CD14-positive monocyte (primary cell): ENCODE measurements at regions not wholly inside any gene's neighbourhood (a gene's known extent, or its start where the extent isn't known, plus 50 kb on each side); places are given as distances from the start of the nearest gene placed in this dataset.
A peak's percentile ranks its signal among the peaks of the same experiment; 100 is the strongest.

Experiments
- DNase-seq, 3 donors: peaks; one replicate each; pipeline ENCODE4 v3.0.0-alpha.2; 2011 to 2022
- H2AFZ ChIP-seq: 2 replicates; pipeline ENCODE4 v1.6.0; 2012; ENCODE audit warnings: mild to moderate bottlenecking, low read depth, low read length, inconsistent platforms; ENCODE audit not compliant: insufficient read depth, poor library complexity, severe bottlenecking
- H3K27ac ChIP-seq, 2 donors: 1 replicate in 1 of 2; 2 replicates in 1 of 2; pipeline ENCODE4 v1.5.1; 2012 to 2013; ENCODE audit warnings: low read length in 2 of 2, control low read depth in 1 of 2, inconsistent platforms in 1 of 2, low read depth in 1 of 2, mild to moderate bottlenecking in 1 of 2
- H3K27me3 ChIP-seq, 2 donors: one replicate each; pipeline versions ENCODE4 v1.6.0 to v1.6.1; 2011 to 2013; ENCODE audit warnings: low read length in 2 of 2; ENCODE audit not compliant: control insufficient read depth in 2 of 2, insufficient read depth in 2 of 2
- H3K36me3 ChIP-seq, 2 donors: replicated peaks in 1 of 2; 1 replicate in 1 of 2; 2 replicates in 1 of 2; pipeline versions ENCODE4 v1.5.1 to v1.6.1; 2012 to 2013; ENCODE audit warnings: low read length in 2 of 2, control low read depth in 1 of 2, inconsistent platforms in 1 of 2, mild to moderate bottlenecking in 1 of 2; ENCODE audit not compliant: insufficient read depth in 2 of 2, control insufficient read depth in 1 of 2
- H3K4me1 ChIP-seq, 2 donors: 1 replicate in 1 of 2; 2 replicates in 1 of 2; pipeline versions ENCODE4 v1.5.1 to v1.6.1; 2012 to 2013; ENCODE audit warnings: low read length in 2 of 2, control low read depth in 1 of 2, inconsistent platforms in 1 of 2, mild to moderate bottlenecking in 1 of 2, moderate library complexity in 1 of 2; ENCODE audit not compliant: insufficient read depth in 2 of 2, control insufficient read depth in 1 of 2
- H3K4me2 ChIP-seq: replicated peaks from 2 replicates; pipeline ENCODE3; 2012; ENCODE audit warnings: low read length, moderate library complexity, mild to moderate bottlenecking; ENCODE audit not compliant: poor library complexity, severe bottlenecking; ENCODE audit errors: extremely low read depth
- H3K4me3 ChIP-seq, 3 experiments: fragments of 200-600 bp in 1 of 3; sonication (generic) in 1 of 3; replicated peaks in 1 of 3; 1 replicate in 2 of 3; 2 replicates in 1 of 3; pipeline ENCODE4 v1.5.1; 2011 to 2013; ENCODE audit warnings: low read length in 3 of 3, mild to moderate bottlenecking in 3 of 3, control low read depth in 2 of 3, low read depth in 2 of 3, inconsistent platforms in 1 of 3, moderate library complexity in 1 of 3
- H3K79me2 ChIP-seq: 2 replicates; pipeline ENCODE4 v1.6.0; 2012; ENCODE audit warnings: mild to moderate bottlenecking, control low read depth, inconsistent platforms, low read length, moderate library complexity; ENCODE audit not compliant: insufficient read depth
- H3K9ac ChIP-seq: 2 replicates; pipeline ENCODE4 v1.6.0; 2017; ENCODE audit warnings: low read length, mild to moderate bottlenecking; ENCODE audit not compliant: insufficient read depth, poor library complexity, severe bottlenecking
- H3K9me3 ChIP-seq, 2 donors: replicated peaks in 1 of 2; 1 replicate in 1 of 2; 2 replicates in 1 of 2; pipeline versions ENCODE4 v1.5.1 to v1.6.1; 2012 to 2013; ENCODE audit warnings: low read length in 2 of 2, control low read depth in 1 of 2; ENCODE audit not compliant: control insufficient read depth in 1 of 2, insufficient read depth in 1 of 2
- H4K20me1 ChIP-seq: 2 replicates; pipeline ENCODE4 v1.6.0; 2012; ENCODE audit warnings: mild to moderate bottlenecking, low read length, control low read depth, moderate library complexity; ENCODE audit not compliant: insufficient read depth
- H3K27ac Mint-ChIP-seq, 7 donors: one replicate each; pipeline ENCODE4 v1.8.0; 2020; ENCODE audit warnings: mild to moderate bottlenecking in 7 of 7, mixed read lengths in 7 of 7, moderate library complexity in 6 of 7, inconsistent platforms in 2 of 7
- H3K27me3 Mint-ChIP-seq, 3 donors: one replicate each; pipeline ENCODE4 v1.8.0; 2021 to 2022; ENCODE audit warnings: low read depth in 3 of 3, mild to moderate bottlenecking in 3 of 3, mixed read lengths in 3 of 3, moderate library complexity in 3 of 3, inconsistent platforms in 1 of 3
- H3K36me3 Mint-ChIP-seq, 2 donors: one replicate each; pipeline ENCODE4 v1.8.0; 2020; ENCODE audit warnings: mixed read lengths in 2 of 2, inconsistent platforms in 1 of 2, mild to moderate bottlenecking in 1 of 2
- H3K4me1 Mint-ChIP-seq: one replicate; pipeline ENCODE4 v1.8.0; 2020; ENCODE audit warnings: mild to moderate bottlenecking, mixed read lengths
- H3K4me3 Mint-ChIP-seq, 2 donors: one replicate each; pipeline ENCODE4 v1.8.0; 2020; ENCODE audit warnings: mild to moderate bottlenecking in 2 of 2, mixed read lengths in 2 of 2, moderate library complexity in 1 of 2
- H3K9me3 Mint-ChIP-seq, 7 donors: one replicate each; pipeline ENCODE4 v1.8.0; 2020 to 2022; ENCODE audit warnings: mixed read lengths in 7 of 7, mild to moderate bottlenecking in 6 of 7, moderate library complexity in 6 of 7, inconsistent platforms in 2 of 7
- CTCF ChIP-seq: fragments of 200-600 bp; IDR thresholded peaks from one replicate; pipeline ENCODE4 v1.8.0; 2022; ENCODE audit warnings: antibody characterized with exemption, mild to moderate bottlenecking
- WGBS: methylation state at CpG from one replicate; pipeline ENCODE4 v1.1.5; 2013; ENCODE audit warnings: missing lambda C conversion rate; ENCODE audit not compliant: insufficient coverage; 5-methylcytosine and 5-hydroxymethylcytosine counted together
- intact Hi-C, 2 donors: fragments of 100-400 bp; cut with micrococcal nuclease; formaldehyde crosslinking; loops; one replicate each; pipeline versions ENCODE4 v1.15.0 to v1.15.1; 2023

GRCh38 chr10:121291823-121292222 lies 306.4 kb downstream of the FGFR2 start:
- intact Hi-C loops, result no loop called here
- no peak overlapping the region for H2AFZ ChIP-seq
- H3K4me1 ChIP-seq, result no peaks in the 10 kb centered on the region
- Mint-ChIP-seq H3K27ac (no peak overlapping the region), H3K36me3 (no peaks in the 10 kb centered on the region), H3K27me3 (peaks cover 0 to 7% (median 6%) of the 10 kb centered on the region in 3 donors), H3K4me3 (peak overlapping the region in 1 of 2 donors; percentile 51), H3K9me3 (peaks cover 0 to 4% (median 0%) of the 10 kb centered on the region in 7 donors), H3K4me1 (no peaks in the 10 kb centered on the region)
- no peaks in the 10 kb centered on the region for H3K9me3 ChIP-seq
- no peak for DNase-seq
- no peaks in the 10 kb centered on the region for H3K36me3 ChIP-seq
- H3K79me2 ChIP-seq, result no peaks in the 10 kb centered on the region
- H3K9ac ChIP-seq, result no peak overlapping the region
- no peak for TF ChIP-seq CTCF
- no peak overlapping the region for H3K27ac ChIP-seq
- H3K4me2 ChIP-seq, result no peak overlapping the region
- H3K27me3 ChIP-seq, result no peaks in the 10 kb centered on the region
- no peak overlapping the region for H3K4me3 ChIP-seq
- no peaks in the 10 kb centered on the region for H4K20me1 ChIP-seq
- 38% methylated on average over 5 of the region's 8 CpGs for WGBS

GRCh38 chr10:121292321-121292720 lies 305.9 kb downstream of the FGFR2 start:
- H3K27ac Mint-ChIP-seq, result peak overlapping the region in 1 of 7 donors; percentile 1
- no peaks in the 10 kb centered on the region for H3K36me3 Mint-ChIP-seq
- peaks cover 0 to 4% (median 0%) of the 10 kb centered on the region in 7 donors for H3K9me3 Mint-ChIP-seq
- Histone ChIP-seq H3K79me2 (no peaks in the 10 kb centered on the region), H3K4me3 (no peak overlapping the region), H3K27me3 (no peaks in the 10 kb centered on the region), H3K27ac (no peak overlapping the region), H3K9ac (no peak overlapping the region), H3K9me3 (no peaks in the 10 kb centered on the region), H3K4me1 (no peaks in the 10 kb centered on the region), H3K4me2 (no peak overlapping the region), H2AFZ (no peak overlapping the region), H3K36me3 (no peaks in the 10 kb centered on the region), H4K20me1 (no peaks in the 10 kb centered on the region)
- intact Hi-C loops, result no loop called here
- DNase-seq, result no peak
- H3K27me3 Mint-ChIP-seq, result peaks cover 0 to 7% (median 6%) of the 10 kb centered on the region in 3 donors
- H3K4me1 Mint-ChIP-seq, result no peaks in the 10 kb centered on the region
- no peak overlapping the region for H3K4me3 Mint-ChIP-seq
- no peak for TF ChIP-seq CTCF
- 72% methylated on average over 3 of the region's 9 CpGs for WGBS
